ENCODE measurements at regions not wholly inside any gene's neighbourhood (a gene's known extent, or its start where the extent isn't known, plus 50 kb on each side); places are given as distances from the start of the nearest gene placed in this dataset.

GRCh38 chr1:168947041-168947440 lies 159.4 kb upstream of the ATP1B1 start:
- Histone ChIP-seq H3K9ac (ENCODE audit: control insufficient read depth, extremely low read depth, insufficient read depth, low read length) (no peak overlapping the region), H4K20me1 (ENCODE audit: control insufficient read depth, extremely low read depth, insufficient read depth, low read length) (no peaks in the 10 kb centered on the region), H3K9me3 (ENCODE audit: control insufficient read depth, low read depth, low read length) (no peaks in the 10 kb centered on the region), H3K36me3 (ENCODE audit: control insufficient read depth in 2 of 2, extremely low read depth in 1 of 2, insufficient read depth in 2 of 2, low read length in 2 of 2) (no peaks in the 10 kb centered on the region), H3K4me2 (ENCODE audit: control insufficient read depth, extremely low read depth, insufficient read depth, low read depth, low read length) (no peak overlapping the region), H3K27ac (ENCODE audit: control insufficient read depth, insufficient read depth, low read length) (no peak overlapping the region), H3K9me1 (ENCODE audit: control insufficient read depth, extremely low read depth, insufficient read depth, low read length) (no peaks in the 10 kb centered on the region), H3K4me1 (ENCODE audit: control insufficient read depth, extremely low read depth, insufficient read depth, low read length) (no peaks in the 10 kb centered on the region), H3K4me3 (ENCODE audit: control insufficient read depth in 2 of 3, extremely low read depth in 1 of 3, insufficient read depth in 2 of 3, low read depth in 1 of 3, low read length in 3 of 3) (no peak overlapping the region), H2AFZ (ENCODE audit: control insufficient read depth, low read length) (no peak overlapping the region), H3K27me3 (ENCODE audit: control insufficient read depth, extremely low read depth, insufficient read depth, low read length) (no peaks in the 10 kb centered on the region), H3K79me2 (ENCODE audit: control insufficient read depth, insufficient read depth, low read length) (no peaks in the 10 kb centered on the region)
- no peak for TF ChIP-seq CTCF (optimal IDR thresholded peaks at IDR 0.05 in 1 of 3, IDR thresholded peaks at IDR 0.05 in 1 of 3, conservative IDR thresholded peaks at IDR 0.05 in 1 of 3; ENCODE audit: extremely low read depth in 1 of 3, insufficient read depth in 2 of 3, low read length in 3 of 3)
- no peak for TF ChIP-seq EZH2 (IDR thresholded peaks at IDR 0.05; ENCODE audit: low read length)
- DNase-seq (ENCODE audit: low read depth, low spot score) = no peak
- no peak for FAIRE-seq
- dilution Hi-C loops (cut with MboI; ENCODE audit: extremely low pct_ligation_motif_present, low sequenced_read_pairs) = no loop called here

- Histone ChIP-seq H3K36me3 (ENCODE audit: control insufficient read depth in 2 of 2, extremely low read depth in 1 of 2, insufficient read depth in 2 of 2, low read length in 2 of 2) (no peaks in the 10 kb centered on the region), H3K79me2 (ENCODE audit: control insufficient read depth, insufficient read depth, low read length) (no peaks in the 10 kb centered on the region), H3K4me1 (ENCODE audit: control insufficient read depth, extremely low read depth, insufficient read depth, low read length) (no peaks in the 10 kb centered on the region), H2AFZ (ENCODE audit: control insufficient read depth, low read length) (no peak overlapping the region), H3K27me3 (ENCODE audit: control insufficient read depth, extremely low read depth, insufficient read depth, low read length) (no peaks in the 10 kb centered on the region), H3K9me3 (ENCODE audit: control insufficient read depth, low read depth, low read length) (no peaks in the 10 kb centered on the region), H3K4me3 (ENCODE audit: control insufficient read depth in 2 of 3, extremely low read depth in 1 of 3, insufficient read depth in 2 of 3, low read depth in 1 of 3, low read length in 3 of 3) (no peak overlapping the region), H4K20me1 (ENCODE audit: control insufficient read depth, extremely low read depth, insufficient read depth, low read length) (no peaks in the 10 kb centered on the region), H3K4me2 (ENCODE audit: control insufficient read depth, extremely low read depth, insufficient read depth, low read depth, low read length) (no peak overlapping the region), H3K27ac (ENCODE audit: control insufficient read depth, insufficient read depth, low read length) (no peak overlapping the region), H3K9ac (ENCODE audit: control insufficient read depth, extremely low read depth, insufficient read depth, low read length) (no peak overlapping the region), H3K9me1 (ENCODE audit: control insufficient read depth, extremely low read depth, insufficient read depth, low read length) (no peaks in the 10 kb centered on the region)
- dilution Hi-C loops (cut with MboI; ENCODE audit: extremely low pct_ligation_motif_present, low sequenced_read_pairs) = no loop called here
- DNase-seq (ENCODE audit: low read depth, low spot score) (no peak), FAIRE-seq (no peak)
- no peak for TF ChIP-seq CTCF (optimal IDR thresholded peaks at IDR 0.05 in 1 of 3, IDR thresholded peaks at IDR 0.05 in 1 of 3, conservative IDR thresholded peaks at IDR 0.05 in 1 of 3; ENCODE audit: extremely low read depth in 1 of 3, insufficient read depth in 2 of 3, low read length in 3 of 3)
- TF ChIP-seq EZH2 (IDR thresholded peaks at IDR 0.05; ENCODE audit: low read length) = no peak
These were observed 156.8 kb upstream of the ATP1B1 start for GRCh38 chr1:168949672-168950071.

All from keratinocyte (primary cell).